Sciatic nerve (tissue), 2 donors: ENCODE measurements at regions not wholly inside any gene's neighbourhood (a gene's known extent, or its start where the extent isn't known, plus 50 kb on each side); places are given as distances from the start of the nearest gene placed in this dataset.

Experiments
- ATAC-seq: fragments of 200-7000 bp; cut with Tn5 transposase; one replicate; pipeline ENCODE4 v1.9.1; 2020; ENCODE audit warnings: mild to moderate bottlenecking, moderate library complexity
- DNase-seq: peaks from one replicate; pipeline ENCODE4 v3.0.0-alpha.2; 2020; ENCODE audit warnings: low spot score
- intact Hi-C: fragments of 100-400 bp; cut with DNase I; formaldehyde crosslinking; loops from one replicate; pipeline ENCODE4 v1.14.2; 2022
- donor health status: DM: no; HTN: no; CAD: no.
- donor health status: DM: no; HTN: no; CAD: no.

GRCh38 chr12:59911516-59911915 is 315.7 kb downstream of the SLC16A7 start:
- ATAC-seq (no peak), DNase-seq (no peak)
- intact Hi-C loops = no loop called here

- ATAC-seq (no peak), DNase-seq (no peak)
- intact Hi-C loops = no loop called here
Measured at GRCh38 chr12:59916988-59917387, 321.2 kb downstream of the SLC16A7 start.

GRCh38 chr12:59927032-59927431 is 331.2 kb downstream of the SLC16A7 start:
- ATAC-seq (no peak), DNase-seq (no peak)
- intact Hi-C loops = no loop called here

- DNase-seq (no peak), ATAC-seq (no peak)
- intact Hi-C loops = no loop called here
Measured at GRCh38 chr12:59928416-59928815, 332.6 kb downstream of the SLC16A7 start.

GRCh38 chr12:59929110-59929509 is 333.3 kb downstream of the SLC16A7 start:
- intact Hi-C loops = no loop called here
- no peak for DNase-seq
- no peak for ATAC-seq

GRCh38 chr12:59934486-59934885 is 338.7 kb downstream of the SLC16A7 start:
- ATAC-seq (no peak), DNase-seq (no peak)
- intact Hi-C loops = no loop called here

- intact Hi-C loops = no loop called here
- DNase-seq (no peak), ATAC-seq (no peak)
Measured at GRCh38 chr12:59936534-59936933, 340.7 kb downstream of the SLC16A7 start.

- no peak for DNase-seq
- no peak for ATAC-seq
- intact Hi-C loops = no loop called here
Measured at GRCh38 chr12:59937148-59937547, 341.3 kb downstream of the SLC16A7 start.

GRCh38 chr12:59938190-59938962 is 342.5 kb downstream of the SLC16A7 start:
- no peak for ATAC-seq
- intact Hi-C loops = no loop called here
- DNase-seq = no peak

GRCh38 chr12:59940631-59941342 is 345.0 kb downstream of the SLC16A7 start:
- intact Hi-C loops = no loop called here
- no peak for DNase-seq

GRCh38 chr12:59941461-59941860 is 345.6 kb downstream of the SLC16A7 start:
- DNase-seq = no peak
- no peak for ATAC-seq
- intact Hi-C loops = no loop called here

More at GRCh38 chr12:59940631-59941342, 345.0 kb downstream of the SLC16A7 start:
- ATAC-seq = no peak

- DNase-seq (no peak), ATAC-seq (no peak)
- intact Hi-C loops = no loop called here
Measured at GRCh38 chr12:59944177-59944576, 348.3 kb downstream of the SLC16A7 start.

GRCh38 chr12:59946635-59947034 is 350.8 kb downstream of the SLC16A7 start:
- ATAC-seq = no peak
- no peak for DNase-seq
- intact Hi-C loops = no loop called here

- ATAC-seq (no peak), DNase-seq (no peak)
- intact Hi-C loops = no loop called here
Measured at GRCh38 chr12:59963546-59963945, 367.7 kb downstream of the SLC16A7 start.

GRCh38 chr12:59972905-59973304 is 377.1 kb downstream of the SLC16A7 start:
- ATAC-seq = no peak
- intact Hi-C loops = no loop called here

GRCh38 chr12:59973515-59973914 is 377.7 kb downstream of the SLC16A7 start:
- DNase-seq (no peak), ATAC-seq (no peak)
- intact Hi-C loops = no loop called here

More at GRCh38 chr12:59972905-59973304, 377.1 kb downstream of the SLC16A7 start:
- DNase-seq = no peak

- intact Hi-C loops = no loop called here
- DNase-seq (no peak), ATAC-seq (no peak)
Measured at GRCh38 chr12:59977779-59978178, 381.9 kb downstream of the SLC16A7 start.

- intact Hi-C loops = no loop called here
- no peak for ATAC-seq
- no peak for DNase-seq
Measured at GRCh38 chr12:59980476-59980875, 384.6 kb downstream of the SLC16A7 start.

GRCh38 chr12:59999291-59999690 is 403.5 kb downstream of the SLC16A7 start:
- ATAC-seq (no peak), DNase-seq (no peak)
- intact Hi-C loops = no loop called here

- DNase-seq (no peak), ATAC-seq (no peak)
- intact Hi-C loops = no loop called here
Measured at GRCh38 chr12:60010486-60010885, 414.7 kb downstream of the SLC16A7 start.

- intact Hi-C loops = no loop called here
- DNase-seq = no peak
- no peak for ATAC-seq
Measured at GRCh38 chr12:60012659-60013058, 416.8 kb downstream of the SLC16A7 start.
